Spleen (tissue), 7 donors: ENCODE measurements at regions not wholly inside any gene's neighbourhood (a gene's known extent, or its start where the extent isn't known, plus 50 kb on each side); places are given as distances from the start of the nearest gene placed in this dataset.

ENCODE experiments used
- CTCF ChIP-seq, 11 experiments: fragments of 200-600 bp in 7 of 11; fragments of 450-650 bp in 4 of 11; sonication (generic) in 4 of 11; IDR thresholded peaks in 8 of 11; conservative IDR thresholded peaks in 3 of 11; 1 replicate in 7 of 11; 2 replicates in 4 of 11; pipeline versions ENCODE4 v1.4.0 to v1.8.0; 2016 to 2021; ENCODE audit warnings: antibody characterized with exemption in 11 of 11, inconsistent platforms in 4 of 11, mild to moderate bottlenecking in 1 of 11
- POLR2A ChIP-seq, 3 donors: fragments of 450-650 bp; IDR thresholded peaks; one replicate each; pipeline ENCODE4 v1.5.1; 2017; ENCODE audit warnings: antibody characterized with exemption in 3 of 3, mild to moderate bottlenecking in 1 of 3
- donor health status: DM: no; HTN: no; CAD: no; lungs with moderate emphysema.
- donor health status: DM: no; HTN: no; CAD: no.
- donor health status: DM: no; HTN: no; CAD: no.

- no peak for TF ChIP-seq POLR2A (IDR thresholded peaks at IDR 0.05)
- TF ChIP-seq CTCF (IDR thresholded peaks at IDR 0.05 in 8 of 11, conservative IDR thresholded peaks at IDR 0.05 in 3 of 11): no peak
Measured at GRCh38 chr11:116510166-116510565, 262.6 kb downstream of the BUD13 start.
